ENCODE measurements at regions not wholly inside any gene's neighbourhood (a gene's known extent, or its start where the extent isn't known, plus 50 kb on each side); places are given as distances from the start of the nearest gene placed in this dataset.
A peak's percentile ranks its signal among the peaks of the same experiment; 100 is the strongest.
"Not testable (repeated sequence)": the region's sequence is repeated elsewhere in the genome, so short reads cannot be mapped to it uniquely, and the experiment has no call there.

DNA sequence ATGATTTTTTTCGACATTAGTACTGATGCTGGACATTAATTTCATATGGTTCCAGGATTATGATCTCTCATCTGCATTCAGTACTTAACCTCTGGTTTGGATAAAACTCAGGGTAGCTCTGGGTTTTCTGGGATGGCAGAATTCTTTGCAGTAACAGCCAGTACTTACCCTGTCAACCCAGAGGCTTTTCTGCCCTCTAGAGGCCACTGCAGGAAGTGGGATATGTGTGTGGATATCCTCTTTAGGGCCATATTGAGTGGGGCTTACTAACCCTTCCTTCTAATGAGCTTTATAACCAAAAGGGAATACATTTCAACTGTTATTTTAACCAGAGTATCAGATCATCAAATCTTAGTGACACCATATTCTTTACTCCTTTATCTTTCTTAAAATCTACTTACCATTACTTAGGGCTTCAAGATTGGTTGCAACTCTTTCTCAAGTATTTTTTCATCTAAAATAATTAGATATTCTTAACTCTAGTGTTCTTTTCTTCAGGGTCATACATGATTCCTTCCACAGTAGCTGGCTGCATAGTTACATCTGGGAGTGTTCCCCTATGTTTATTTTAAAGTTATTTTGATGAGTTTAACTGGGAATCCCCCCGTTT, 488.0 kb upstream of the STXBP6 start:
- DNase-seq = peak; percentile 13 to 38

GRCh38 chr14:25526290-25526689, 476.3 kb upstream of the STXBP6 start:
- no peak for DNase-seq

DNA sequence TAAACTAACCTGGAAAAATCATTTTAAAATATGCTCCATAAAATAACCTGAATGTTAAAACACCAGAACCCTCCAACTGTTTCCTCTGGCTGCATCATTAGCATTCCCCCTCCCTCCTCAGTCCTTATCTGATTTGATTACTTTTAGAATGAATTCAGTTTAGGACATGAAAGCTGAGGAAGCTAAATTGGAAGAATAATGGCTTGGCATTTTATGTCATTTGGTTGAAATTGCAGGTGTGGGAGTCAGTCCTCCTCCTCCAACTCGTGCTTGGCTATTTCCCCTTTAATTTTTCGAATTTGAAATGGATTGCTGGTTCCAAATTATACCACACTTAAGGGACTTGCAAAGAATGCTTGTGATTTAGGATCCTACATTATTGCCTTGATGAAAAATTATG, 473.0 kb upstream of the STXBP6 start:
- DNase-seq = no peak

GRCh38 chr14:25522116-25522515, 472.2 kb upstream of the STXBP6 start:
- DNase-seq = peak in 1 of 2 experiments; percentile 92

DNA sequence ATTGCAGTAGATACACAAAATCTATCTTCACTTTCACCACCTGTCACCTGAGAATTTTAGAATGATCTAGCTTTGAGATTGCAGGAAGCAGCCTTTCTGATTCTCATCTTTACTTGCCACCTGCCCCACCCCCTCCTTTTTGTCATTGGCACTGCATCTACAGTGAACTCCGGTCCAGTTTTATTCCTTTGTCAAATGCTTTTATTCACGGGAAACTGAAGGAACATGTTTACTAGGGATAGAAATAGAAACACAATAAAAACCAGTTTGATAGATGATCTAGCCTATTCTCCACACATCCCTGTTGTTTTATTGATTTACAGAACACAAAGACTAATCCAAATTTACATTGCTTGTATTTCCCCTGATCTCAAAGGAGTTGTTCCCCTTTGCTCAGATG, 471.7 kb upstream of the STXBP6 start:
- peak in 1 of 2 experiments; percentile 92 for DNase-seq

DNA sequence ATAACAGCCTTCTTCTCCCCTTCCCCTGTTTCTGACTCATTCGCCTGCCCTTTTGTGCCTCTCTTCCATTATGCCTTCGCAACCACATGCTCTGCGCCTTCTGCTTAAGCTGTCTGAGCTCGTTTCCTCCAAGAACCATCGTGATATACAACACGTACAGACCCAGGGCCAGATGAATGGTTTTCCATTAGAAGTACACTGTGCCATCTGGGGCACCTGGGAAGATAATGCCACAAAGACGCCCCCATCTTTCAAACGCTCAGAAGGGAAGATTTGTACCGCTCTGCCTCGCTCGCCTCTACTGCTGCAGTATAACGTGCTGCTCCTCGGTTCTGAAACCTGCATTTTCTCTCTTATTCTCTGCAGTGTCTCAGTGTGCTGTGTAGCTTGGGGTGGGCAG, 470.9 kb upstream of the STXBP6 start:
- no peak for DNase-seq

GRCh38 chr14:25518364-25518763, 468.4 kb upstream of the STXBP6 start:
- peak; percentile 39 to 51 for DNase-seq

DNA sequence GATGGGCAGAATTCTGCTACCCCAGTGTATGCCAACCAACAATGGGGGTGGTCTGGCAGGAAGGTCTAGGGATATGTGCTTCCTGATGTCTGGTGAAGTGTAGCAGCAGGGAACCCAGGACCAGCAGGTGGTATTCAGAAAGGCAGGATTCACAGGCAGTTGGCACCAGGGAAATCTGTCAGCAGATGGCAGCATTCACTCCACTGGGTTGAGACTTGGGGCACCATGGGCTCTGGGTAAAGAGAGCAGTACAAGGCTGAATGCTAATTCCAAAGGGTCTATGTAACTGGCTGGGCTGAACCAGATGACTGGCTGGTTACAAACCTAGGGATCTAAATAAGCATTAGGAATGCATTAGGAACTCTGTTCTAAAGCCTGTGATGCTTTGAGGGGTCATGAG, 466.9 kb upstream of the STXBP6 start:
- DNase-seq = peak in 1 of 2 experiments; percentile 19

DNA sequence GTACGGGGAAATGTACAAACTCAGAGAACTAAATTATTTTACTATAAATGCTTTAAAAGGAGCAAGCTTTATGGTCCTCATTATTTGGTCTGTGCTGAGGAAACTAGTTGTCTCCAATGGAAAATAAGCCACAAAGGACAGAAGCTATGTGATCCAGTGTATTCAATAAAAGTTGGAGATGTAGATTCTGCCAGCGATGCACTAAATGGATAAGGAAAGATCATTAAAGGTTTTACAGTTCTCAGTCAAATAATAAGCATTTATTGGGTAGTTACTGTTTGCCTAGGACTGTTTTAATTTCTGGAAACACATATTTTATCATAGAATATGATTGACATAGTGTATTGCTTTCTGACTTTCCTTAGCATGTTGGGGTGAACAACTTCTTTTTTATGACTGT, 458.9 kb upstream of the STXBP6 start:
- DNase-seq = no peak

DNA sequence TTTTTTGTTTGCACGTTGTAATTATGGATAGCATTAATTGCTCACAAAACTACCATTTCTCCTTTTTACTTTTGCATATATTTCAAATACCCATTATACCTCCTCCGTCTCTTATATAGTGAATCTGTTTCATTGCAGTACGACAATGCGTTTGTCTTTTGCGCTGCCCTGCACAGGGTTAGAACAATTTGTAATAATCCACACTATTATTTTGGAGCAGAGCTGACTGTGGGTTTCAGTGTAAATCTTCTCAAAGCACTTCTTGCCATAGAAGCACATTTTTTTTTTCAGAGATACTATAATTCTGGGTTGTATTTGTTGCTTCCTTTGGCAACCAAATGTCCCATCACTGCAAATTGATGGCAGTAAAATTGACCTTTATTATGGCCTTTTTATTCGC, 451.8 kb upstream of the STXBP6 start:
- DNase-seq = peak; percentile 56 to 69

- no peak for DNase-seq
These were observed 439.0 kb upstream of the STXBP6 start for GRCh38 chr14:25488961-25489360.

GRCh38 chr14:25485381-25485780, 435.4 kb upstream of the STXBP6 start:
- DNase-seq = peak; percentile 60 to 74

GRCh38 chr14:25484906-25485305, 435.0 kb upstream of the STXBP6 start:
- peak; percentile 80 to 84 for DNase-seq

DNA sequence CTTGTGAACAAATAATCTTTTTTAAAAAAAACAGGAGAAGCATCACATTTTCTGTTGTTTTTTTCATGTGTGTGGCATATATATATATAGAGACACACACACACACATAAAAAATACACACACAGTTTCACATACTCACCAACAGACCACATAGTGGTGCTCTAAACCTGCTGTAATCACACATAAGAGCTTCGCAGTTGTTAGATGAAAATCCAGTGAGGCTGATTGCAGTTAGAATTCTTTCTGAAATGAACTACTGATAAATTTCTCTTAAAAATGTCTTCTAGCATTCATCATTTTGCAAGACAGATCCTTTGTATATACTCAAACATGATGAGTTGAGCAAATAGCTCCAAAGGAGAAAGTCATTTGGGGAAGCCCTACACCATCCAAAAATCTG, 434.3 kb upstream of the STXBP6 start:
- peak; percentile 41 to 55 for DNase-seq

- no peak for DNase-seq
These were observed 427.6 kb upstream of the STXBP6 start for GRCh38 chr14:25477316-25478098.

DNA sequence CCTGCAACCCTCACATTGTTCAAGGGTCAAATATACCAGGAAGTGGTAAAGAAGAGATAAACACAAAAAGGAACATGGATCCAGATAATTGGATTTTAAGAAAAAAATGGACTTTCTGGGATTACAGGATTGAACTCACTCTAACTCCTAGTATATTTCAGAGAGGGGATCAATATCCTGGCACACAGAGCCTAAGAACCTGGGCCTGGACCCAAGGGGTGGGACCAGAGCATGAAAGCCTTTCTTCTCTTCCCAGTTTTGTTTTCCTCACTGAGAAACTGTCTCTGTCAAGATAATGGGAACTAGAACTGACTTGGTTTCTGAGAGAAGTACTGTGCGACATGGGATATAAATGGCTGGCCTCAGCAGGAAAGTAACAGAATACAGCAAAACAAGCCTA, 422.8 kb upstream of the STXBP6 start:
- no peak for DNase-seq

GRCh38 chr14:25464772-25465171, 414.8 kb upstream of the STXBP6 start:
- no peak for DNase-seq

- no peak for DNase-seq
These were observed 414.1 kb upstream of the STXBP6 start for GRCh38 chr14:25464078-25464477.

- DNase-seq = no peak
These were observed 413.5 kb upstream of the STXBP6 start for GRCh38 chr14:25463480-25463879.

GRCh38 chr14:25461780-25462179, 411.8 kb upstream of the STXBP6 start:
- DNase-seq = no peak

DNA sequence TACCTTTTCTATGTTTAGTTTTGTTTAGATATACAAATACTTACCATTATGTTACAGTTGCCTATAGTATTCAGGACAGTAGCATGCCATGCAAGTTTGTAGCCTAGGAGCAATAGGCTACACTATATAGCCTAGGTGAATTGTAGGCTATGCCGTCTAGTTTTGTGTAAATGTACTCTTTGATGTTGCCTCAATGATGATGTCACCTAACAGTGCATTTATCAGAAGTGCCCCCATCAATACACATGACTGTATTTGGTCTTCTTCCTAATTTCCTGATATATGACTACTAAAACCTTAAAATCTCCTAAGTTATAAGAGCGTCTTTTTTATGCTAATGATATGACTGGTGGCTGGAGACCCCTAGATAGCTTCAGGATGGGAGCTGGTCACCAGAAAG, 394.4 kb upstream of the STXBP6 start:
- DNase-seq = no peak

DNA sequence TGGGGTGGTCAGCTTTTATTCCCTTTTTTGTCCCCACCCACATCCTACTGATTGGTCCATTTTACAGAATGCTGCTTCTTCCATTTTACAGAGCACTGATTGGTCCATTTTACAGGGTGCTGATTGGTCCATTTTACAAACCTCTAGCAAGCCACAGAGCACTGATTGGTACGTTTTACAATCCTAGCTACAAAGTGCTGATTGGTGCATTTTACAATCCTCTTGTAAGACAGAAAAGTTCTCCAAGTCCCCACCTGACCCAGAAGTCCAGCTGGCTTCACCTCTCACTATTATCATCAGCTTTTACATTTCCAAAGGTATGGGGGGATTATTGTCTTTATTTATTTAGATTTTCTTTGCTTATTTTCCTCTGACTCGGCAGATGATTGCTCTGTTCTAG, 390.4 kb upstream of the STXBP6 start:
- DNase-seq = not testable (repeated sequence)

GRCh38 chr14:25436906-25437305, 387.0 kb upstream of the STXBP6 start:
- DNase-seq = no peak

GRCh38 chr14:25436288-25436875, 386.4 kb upstream of the STXBP6 start:
- DNase-seq = no peak
